DMS 273 (cell line): ENCODE measurements at regions not wholly inside any gene's neighbourhood (a gene's known extent, or its start where the extent isn't known, plus 50 kb on each side); places are given as distances from the start of the nearest gene placed in this dataset.
"Not testable (repeated sequence)": the region's sequence is repeated elsewhere in the genome, so short reads cannot be mapped to it uniquely, and the experiment has no call there.

Experiments
- DNase-seq: peaks from one replicate; lab custom pipeline; 2025; ENCODE audit not compliant: unreplicated experiment; lab: John Stamatoyannopoulos, UW

- no peak for DNase-seq
These were observed 70.8 kb downstream of the YTHDF1 start for GRCh38 chr20:63145156-63145555.

GRCh38 chr20:63142933-63143332 lies 73.0 kb downstream of the YTHDF1 start:
- no peak for DNase-seq

GRCh38 chr20:63141531-63141930 lies 74.4 kb downstream of the YTHDF1 start:
- DNase-seq = no peak

- no peak for DNase-seq
These were observed 75.2 kb downstream of the YTHDF1 start for GRCh38 chr20:63140514-63141433.

GRCh38 chr20:63139837-63140236 lies 76.1 kb downstream of the YTHDF1 start:
- no peak for DNase-seq

- no peak for DNase-seq
These were observed 76.6 kb downstream of the YTHDF1 start for GRCh38 chr20:63139356-63139755.

GRCh38 chr20:63138855-63139341 lies 77.0 kb downstream of the YTHDF1 start:
- no peak for DNase-seq

- no peak for DNase-seq
These were observed 78.0 kb downstream of the YTHDF1 start for GRCh38 chr20:63137851-63138415.

- no peak for DNase-seq
These were observed 79.6 kb downstream of the YTHDF1 start for GRCh38 chr20:63136296-63136695.

- no peak for DNase-seq
These were observed 80.5 kb downstream of the YTHDF1 start for GRCh38 chr20:63135411-63135810.

GRCh38 chr20:63134711-63135361 lies 81.1 kb downstream of the YTHDF1 start:
- not testable (repeated sequence) for DNase-seq

GRCh38 chr20:63134201-63134612 lies 81.7 kb downstream of the YTHDF1 start:
- DNase-seq = peak; percentile 31

- DNase-seq = no peak
These were observed 82.3 kb downstream of the YTHDF1 start for GRCh38 chr20:63133481-63134091.

- no peak for DNase-seq
These were observed 83.0 kb downstream of the YTHDF1 start for GRCh38 chr20:63132715-63133471.

- no peak for DNase-seq
These were observed 83.7 kb downstream of the YTHDF1 start for GRCh38 chr20:63132131-63132714.

- DNase-seq = no peak
These were observed 85.0 kb downstream of the YTHDF1 start for GRCh38 chr20:63130658-63131577.

GRCh38 chr20:63129991-63130657 lies 85.8 kb downstream of the YTHDF1 start:
- DNase-seq = no peak

- no peak for DNase-seq
These were observed 86.5 kb downstream of the YTHDF1 start for GRCh38 chr20:63129376-63129965.
